ENCODE measurements at regions not wholly inside any gene's neighbourhood (a gene's known extent, or its start where the extent isn't known, plus 50 kb on each side); places are given as distances from the start of the nearest gene placed in this dataset.
"Not testable (repeated sequence)": the region's sequence is repeated elsewhere in the genome, so short reads cannot be mapped to it uniquely, and the experiment has no call there.

- DNase-seq (ENCODE audit: low read depth in 2 of 2): peak; percentile 44 to 46
These were observed 68.2 kb downstream of the ATP23 start for GRCh38 chr12:58009405-58010195.

DNA sequence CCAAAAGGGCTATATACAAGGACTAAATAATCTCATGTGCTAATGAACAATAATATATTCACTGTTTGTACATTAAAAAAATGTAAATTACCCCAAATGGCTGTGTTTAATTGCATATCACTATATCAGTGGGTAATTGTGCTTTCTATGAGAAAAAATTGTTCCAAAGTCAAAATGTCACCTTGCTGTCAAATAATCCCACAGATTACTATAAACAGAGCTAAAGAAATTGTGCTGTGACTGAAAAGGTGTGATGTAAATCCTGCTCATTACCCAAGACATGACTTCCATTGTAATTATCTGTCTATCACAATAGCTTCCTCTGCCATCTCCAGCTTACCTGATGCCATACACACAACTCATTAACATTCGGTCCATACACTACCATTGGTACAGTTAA is 70.3 kb downstream of the ATP23 start:
- DNase-seq (ENCODE audit: low read depth in 2 of 2): no peak

DNA sequence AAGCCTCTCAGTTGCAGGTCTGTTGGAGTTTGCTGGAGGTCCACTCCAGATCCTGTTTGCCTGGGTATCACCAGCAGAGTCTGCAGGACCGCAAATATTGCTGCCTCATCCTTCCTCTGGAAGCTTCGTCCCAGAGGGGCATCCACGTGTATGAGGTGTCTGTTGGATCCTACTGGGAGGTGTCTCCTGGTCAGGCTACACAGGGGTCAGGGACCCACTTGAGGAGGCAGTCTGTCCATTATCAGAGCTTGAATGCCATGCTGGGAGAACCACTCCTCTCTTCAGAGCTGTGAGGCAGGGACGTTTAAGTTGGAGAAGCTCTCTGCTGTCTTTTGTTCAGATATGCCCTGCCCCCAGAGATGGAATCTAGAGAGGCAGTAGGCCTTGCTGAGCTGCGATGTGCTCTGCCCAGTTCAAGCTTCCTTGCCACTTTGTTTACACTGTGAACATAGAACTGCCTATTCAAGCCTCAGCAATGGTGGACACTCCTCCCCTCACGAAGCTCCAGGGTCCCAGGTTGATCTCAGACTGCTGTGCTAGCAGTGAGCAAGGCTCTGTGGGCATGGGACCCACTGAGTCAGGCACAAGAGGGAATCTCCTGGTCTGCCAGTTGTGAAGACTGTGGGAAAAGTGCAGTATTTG is 81.1 kb downstream of the ATP23 start:
- not testable (repeated sequence) for DNase-seq (ENCODE audit: low read depth in 2 of 2)

- no peak for DNase-seq (ENCODE audit: low read depth in 2 of 2)
These were observed 84.1 kb downstream of the ATP23 start for GRCh38 chr12:58025431-58025830.

- no peak for DNase-seq (ENCODE audit: low read depth in 2 of 2)
These were observed 85.1 kb downstream of the ATP23 start for GRCh38 chr12:58026426-58026825.

GRCh38 chr12:58026897-58027891 is 85.8 kb downstream of the ATP23 start:
- DNase-seq (ENCODE audit: low read depth in 2 of 2): no peak

GRCh38 chr12:58028294-58028693 is 86.9 kb downstream of the ATP23 start:
- DNase-seq (ENCODE audit: low read depth in 2 of 2): no peak

DNA sequence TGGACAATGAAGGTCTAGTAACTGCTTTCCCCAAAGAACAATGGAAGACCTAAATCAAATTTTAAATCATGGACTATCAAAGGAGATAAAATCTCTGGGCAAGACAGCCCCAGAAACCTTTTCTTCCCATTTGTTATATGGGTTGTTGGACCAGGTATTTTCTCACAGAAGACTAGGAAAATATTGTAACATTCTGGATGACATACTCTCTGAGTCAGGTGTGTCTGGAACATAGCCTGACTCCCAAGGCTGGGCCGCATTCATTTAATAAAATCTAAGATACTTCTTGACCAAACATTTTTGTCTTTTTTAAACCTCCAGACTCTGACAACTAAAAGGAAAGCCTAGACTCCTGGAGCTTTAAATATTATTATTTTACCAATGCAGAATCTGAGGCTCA is 87.9 kb downstream of the ATP23 start:
- no peak for DNase-seq (ENCODE audit: low read depth in 2 of 2)

GRCh38 chr12:58030566-58031279 is 89.4 kb downstream of the ATP23 start:
- DNase-seq (ENCODE audit: low read depth in 2 of 2): no peak

- DNase-seq (ENCODE audit: low read depth in 2 of 2): no peak
These were observed 90.8 kb downstream of the ATP23 start for GRCh38 chr12:58032156-58032555.

DNA sequence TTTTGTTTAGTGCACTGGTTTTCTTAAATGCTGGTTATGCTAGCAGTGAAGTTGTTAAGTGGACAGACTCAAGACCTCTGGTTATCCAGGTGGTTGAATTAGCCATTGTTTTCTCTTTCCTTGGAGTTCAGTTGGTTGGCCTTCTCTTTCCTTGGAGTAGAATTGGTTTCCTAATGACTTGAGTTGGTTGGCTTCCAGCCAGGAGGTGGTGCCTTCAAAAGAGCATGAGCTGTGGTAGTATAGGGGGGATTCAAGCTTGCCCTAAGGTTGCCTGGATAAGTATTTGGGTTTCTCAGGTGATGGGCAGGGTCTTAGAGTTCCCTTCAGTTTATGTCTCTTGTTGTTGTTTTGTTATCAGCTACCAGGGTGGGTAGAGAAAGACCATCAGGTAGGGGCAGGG is 92.5 kb downstream of the ATP23 start:
- DNase-seq (ENCODE audit: low read depth in 2 of 2): no peak

DNA sequence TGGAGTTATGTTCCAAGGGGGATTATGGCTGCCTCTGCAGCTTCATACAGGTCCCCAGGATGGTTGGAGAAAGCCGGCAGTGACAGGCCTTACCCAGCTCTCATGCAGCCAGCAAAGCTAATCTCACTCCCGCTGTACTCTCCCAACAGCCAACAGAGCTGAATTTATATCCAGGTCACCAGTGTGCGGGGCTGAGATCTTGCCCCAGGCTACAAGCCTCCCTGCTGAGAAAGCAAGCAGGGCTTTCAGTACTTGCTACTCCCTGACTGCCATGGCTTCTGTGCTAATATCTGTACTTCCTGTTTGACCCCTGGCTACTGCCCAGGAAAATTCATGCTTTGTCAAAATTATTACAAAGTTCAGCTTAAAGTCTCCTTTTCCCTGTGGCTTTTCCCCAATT is 92.9 kb downstream of the ATP23 start:
- no peak for DNase-seq (ENCODE audit: low read depth in 2 of 2)

DNA sequence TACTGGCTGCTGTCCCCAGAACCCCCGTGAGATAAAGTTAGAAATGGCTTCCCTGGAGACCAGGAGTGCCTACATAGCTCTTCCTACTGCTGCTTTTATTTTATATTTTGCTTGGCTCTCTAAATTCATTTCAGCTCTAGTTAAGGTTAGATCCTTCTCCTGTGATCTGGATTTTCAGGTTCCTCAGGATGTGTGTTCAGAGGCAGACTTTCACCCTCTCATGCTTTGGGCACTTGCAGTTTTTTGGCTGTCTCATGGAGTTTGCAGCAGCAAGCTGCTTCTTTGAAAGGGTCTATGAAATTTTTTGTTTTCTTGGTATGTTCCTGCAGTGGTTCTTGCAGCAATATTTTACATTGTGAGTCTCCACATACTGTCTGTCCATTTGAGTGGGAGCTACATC is 93.3 kb downstream of the ATP23 start:
- DNase-seq (ENCODE audit: low read depth in 2 of 2): no peak

DNA sequence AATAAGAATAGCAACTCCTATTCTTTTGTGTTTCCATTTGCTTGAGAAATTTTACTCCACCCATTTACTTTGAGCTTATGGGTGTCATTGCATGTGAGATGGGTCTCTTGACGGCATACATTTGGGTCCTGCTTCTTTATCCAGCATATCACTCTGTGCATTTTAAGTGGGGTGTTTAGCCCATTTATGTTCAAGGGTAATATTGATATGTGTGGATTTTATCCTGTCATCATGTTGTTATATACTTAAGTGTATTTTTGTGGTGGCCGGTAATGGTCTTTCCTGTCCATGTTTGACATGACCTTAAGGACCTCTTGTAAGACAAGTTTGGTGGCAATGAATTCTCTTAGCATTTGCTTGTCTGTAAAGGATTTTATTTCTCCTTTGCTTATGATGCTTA is 100.1 kb downstream of the ATP23 start:
- DNase-seq (ENCODE audit: low read depth in 2 of 2): no peak

DNA sequence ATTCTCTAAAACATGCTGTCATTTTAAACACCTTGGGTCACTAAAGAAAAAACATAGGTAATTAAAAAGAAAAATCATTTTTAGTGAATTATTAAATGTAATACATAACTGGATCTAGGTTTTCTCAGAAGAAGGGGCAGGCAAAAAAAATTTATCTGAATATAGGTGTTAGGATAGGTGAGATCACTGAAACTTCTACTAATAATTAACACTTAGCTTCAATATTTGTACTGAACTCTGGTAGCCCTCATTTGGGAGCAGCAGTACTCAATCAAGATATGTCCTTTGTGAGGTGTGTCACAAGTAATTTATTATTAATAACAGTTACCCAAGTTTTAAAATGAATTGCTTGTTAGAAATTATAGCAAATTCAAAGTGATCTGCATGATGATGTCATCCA is 103.6 kb downstream of the ATP23 start:
- DNase-seq (ENCODE audit: low read depth in 2 of 2): no peak

DNA sequence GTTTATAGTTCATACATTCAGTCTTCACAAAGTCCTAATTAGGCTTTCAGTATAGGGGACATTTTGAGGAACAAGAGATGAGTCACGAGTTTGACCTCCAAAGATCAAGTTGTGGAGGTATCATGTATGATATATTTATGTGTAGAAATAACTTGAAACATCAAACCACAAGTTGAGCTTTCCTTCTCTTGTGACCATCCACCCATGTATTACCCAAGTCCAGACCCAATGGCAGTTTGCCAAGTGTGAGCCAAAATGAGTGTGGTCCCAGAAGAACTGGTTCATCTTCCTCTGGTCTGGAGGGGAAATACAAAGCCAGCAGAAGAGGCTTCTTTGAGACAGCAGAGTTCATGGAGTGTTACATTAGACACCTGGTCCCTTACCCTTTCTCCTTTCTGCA is 104.9 kb downstream of the ATP23 start:
- DNase-seq (ENCODE audit: low read depth in 2 of 2): no peak

- DNase-seq (ENCODE audit: low read depth in 2 of 2): no peak
These were observed 110.0 kb downstream of the ATP23 start for GRCh38 chr12:58051378-58051777.

GRCh38 chr12:58064666-58065065 is 123.3 kb downstream of the ATP23 start:
- DNase-seq (ENCODE audit: low read depth in 2 of 2): no peak

DNA sequence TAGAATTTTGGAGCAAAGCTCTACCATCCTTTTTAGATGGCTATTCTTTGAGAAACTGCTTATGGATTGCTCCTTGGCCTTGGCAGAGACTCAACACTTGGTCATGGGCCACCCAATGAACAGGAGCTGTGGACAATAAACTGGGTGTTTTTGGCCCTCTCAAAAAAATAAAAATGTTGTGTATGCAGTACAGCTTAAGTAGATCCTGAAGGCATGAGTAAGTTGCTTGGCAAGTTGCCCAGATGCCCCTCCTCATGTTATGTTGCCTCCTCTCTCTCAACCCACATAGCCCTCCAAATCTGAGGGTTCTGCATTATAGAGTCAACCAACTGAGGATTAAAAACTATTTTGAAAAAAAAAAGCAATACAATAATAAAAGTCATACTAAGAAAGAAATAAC is 124.9 kb downstream of the ATP23 start:
- DNase-seq (ENCODE audit: low read depth in 2 of 2): no peak

DNA sequence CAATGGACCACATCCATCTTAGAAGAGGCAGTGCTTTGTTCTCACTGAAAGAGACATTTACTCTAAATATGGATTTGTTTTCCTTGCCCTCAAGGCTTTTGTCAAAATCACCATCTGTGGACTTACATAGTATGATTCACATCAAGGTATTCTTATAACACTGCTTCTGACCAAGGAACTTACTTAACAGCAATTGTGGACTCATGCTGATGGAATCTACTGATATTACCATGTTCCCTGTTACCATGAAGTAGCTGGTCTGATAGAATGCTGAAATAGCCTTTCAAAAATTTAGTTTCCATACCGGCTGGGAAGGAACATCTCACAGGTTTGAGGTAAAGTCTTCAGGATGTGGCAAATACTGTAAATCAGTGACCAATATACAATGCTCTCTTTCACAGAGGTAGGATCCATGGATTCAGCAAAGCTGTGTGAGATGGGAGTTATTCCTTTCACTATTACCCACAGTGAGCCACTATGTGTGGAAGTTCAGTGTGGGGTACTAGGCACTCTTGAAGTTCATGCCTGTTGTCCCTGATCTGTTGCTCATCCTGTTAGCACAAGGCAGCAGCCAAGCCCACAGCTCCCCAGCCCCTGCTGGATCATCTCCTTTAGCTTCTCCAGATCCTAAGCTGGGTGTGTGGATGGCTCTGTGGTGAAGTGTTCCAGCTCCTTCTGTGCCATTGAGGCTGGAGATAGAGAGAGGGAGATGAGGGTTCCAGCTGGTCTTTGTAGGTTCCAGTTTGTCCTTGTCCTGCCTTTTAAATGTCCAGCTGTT is 126.4 kb downstream of the ATP23 start:
- DNase-seq (ENCODE audit: low read depth in 2 of 2): peak; percentile 55 to 58

DNA sequence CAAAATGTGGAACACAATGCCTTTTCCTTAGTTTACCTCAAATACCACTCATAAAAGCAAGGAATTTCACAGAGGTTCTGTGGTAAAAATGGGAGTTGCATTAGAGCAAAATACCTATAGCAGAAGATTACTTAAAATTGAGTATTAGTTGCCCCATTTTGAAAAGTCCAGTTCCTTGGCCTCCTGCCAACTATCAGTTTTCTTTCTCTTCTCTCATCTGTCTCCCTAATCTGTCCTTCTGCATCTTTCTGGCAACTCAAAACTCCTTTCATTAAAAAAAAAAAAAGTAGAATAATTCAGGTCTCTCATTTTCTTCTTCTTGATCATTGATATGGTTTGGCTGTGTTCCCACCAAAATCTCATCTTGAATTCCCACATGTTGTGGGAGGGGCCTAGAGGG is 127.3 kb downstream of the ATP23 start:
- no peak for DNase-seq (ENCODE audit: low read depth in 2 of 2)

Data from fibroblast of skin of left quadriceps (primary cell).